Lower lobe of right lung (tissue), 2 donors: ENCODE measurements at regions not wholly inside any gene's neighbourhood (a gene's known extent, or its start where the extent isn't known, plus 50 kb on each side); places are given as distances from the start of the nearest gene placed in this dataset.
"Not testable (repeated sequence)": the region's sequence is repeated elsewhere in the genome, so short reads cannot be mapped to it uniquely, and the experiment has no call there.

Source experiments
- ATAC-seq, 2 donors: fragments of 200-7000 bp; cut with Tn5 transposase; one replicate each; pipeline ENCODE4 v1.9.1; 2020 to 2022; ENCODE audit warnings: mild to moderate bottlenecking in 2 of 2, moderate library complexity in 2 of 2
- DNase-seq: peaks from one replicate; pipeline ENCODE4 v3.0.0-alpha.2; 2020
- H3K27ac ChIP-seq: fragments of 200-600 bp; one replicate; pipeline ENCODE4 v1.8.0; 2022
- H3K27me3 ChIP-seq: fragments of 200-600 bp; one replicate; pipeline ENCODE4 v1.8.0; 2022; ENCODE audit warnings: low read depth
- H3K36me3 ChIP-seq: fragments of 200-600 bp; one replicate; pipeline ENCODE4 v1.8.0; 2022; ENCODE audit warnings: mild to moderate bottlenecking
- H3K4me1 ChIP-seq: fragments of 200-600 bp; one replicate; pipeline ENCODE4 v1.8.0; 2022
- H3K4me3 ChIP-seq: fragments of 200-600 bp; one replicate; pipeline ENCODE4 v1.8.0; 2022; ENCODE audit warnings: mild to moderate bottlenecking
- H3K9me3 ChIP-seq: fragments of 200-600 bp; one replicate; pipeline ENCODE4 v1.8.0; 2022
- intact Hi-C: fragments of 100-400 bp; cut with DNase I; formaldehyde crosslinking; loops from one replicate; pipeline ENCODE4 v1.11.0; 2022
- TF ChIP-seq, protein P1 (sequence below): fragments of 200-600 bp; IDR thresholded peaks from one replicate; pipeline ENCODE4 v1.8.0; 2022; ENCODE audit warnings: antibody characterized with exemption, mild to moderate bottlenecking
- donor health status: DM: no; HTN: yes; CAD: no; lungs with severe emphysema.

DNA sequence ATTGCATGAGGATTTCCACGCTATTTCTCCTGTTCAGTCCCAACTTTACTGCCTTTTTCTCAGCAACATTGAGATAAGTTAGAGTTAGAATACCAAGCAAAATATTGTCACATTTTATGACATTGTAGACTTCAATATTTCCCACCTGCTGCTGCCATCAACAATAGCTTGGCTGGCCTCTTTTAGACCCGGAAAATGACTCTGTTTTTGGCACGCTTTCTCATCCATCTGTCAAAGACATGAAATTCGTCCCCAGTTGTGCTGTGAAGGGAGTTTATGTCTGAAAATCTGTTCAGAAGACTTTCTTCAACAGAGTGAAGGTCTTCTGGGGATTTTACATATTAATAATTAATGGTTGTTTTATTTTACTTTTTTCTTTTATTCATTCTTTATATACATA is 857.3 kb downstream of the FRK start:
- H3K9me3 ChIP-seq, result no peaks in the 10 kb centered on the region
- H3K27me3 ChIP-seq, result no peaks in the 10 kb centered on the region
- no peak for DNase-seq
- ATAC-seq, result no peak
- H3K36me3 ChIP-seq, result no peaks in the 10 kb centered on the region
- H3K4me1 ChIP-seq, result no peaks in the 10 kb centered on the region
- H3K4me3 ChIP-seq, result no peak overlapping the region
- intact Hi-C loops, result no loop called here
- TF ChIP-seq, protein P1, sequence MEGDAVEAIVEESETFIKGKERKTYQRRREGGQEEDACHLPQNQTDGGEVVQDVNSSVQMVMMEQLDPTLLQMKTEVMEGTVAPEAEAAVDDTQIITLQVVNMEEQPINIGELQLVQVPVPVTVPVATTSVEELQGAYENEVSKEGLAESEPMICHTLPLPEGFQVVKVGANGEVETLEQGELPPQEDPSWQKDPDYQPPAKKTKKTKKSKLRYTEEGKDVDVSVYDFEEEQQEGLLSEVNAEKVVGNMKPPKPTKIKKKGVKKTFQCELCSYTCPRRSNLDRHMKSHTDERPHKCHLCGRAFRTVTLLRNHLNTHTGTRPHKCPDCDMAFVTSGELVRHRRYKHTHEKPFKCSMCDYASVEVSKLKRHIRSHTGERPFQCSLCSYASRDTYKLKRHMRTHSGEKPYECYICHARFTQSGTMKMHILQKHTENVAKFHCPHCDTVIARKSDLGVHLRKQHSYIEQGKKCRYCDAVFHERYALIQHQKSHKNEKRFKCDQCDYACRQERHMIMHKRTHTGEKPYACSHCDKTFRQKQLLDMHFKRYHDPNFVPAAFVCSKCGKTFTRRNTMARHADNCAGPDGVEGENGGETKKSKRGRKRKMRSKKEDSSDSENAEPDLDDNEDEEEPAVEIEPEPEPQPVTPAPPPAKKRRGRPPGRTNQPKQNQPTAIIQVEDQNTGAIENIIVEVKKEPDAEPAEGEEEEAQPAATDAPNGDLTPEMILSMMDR, result no peak
- no peak overlapping the region for H3K27ac ChIP-seq

DNA sequence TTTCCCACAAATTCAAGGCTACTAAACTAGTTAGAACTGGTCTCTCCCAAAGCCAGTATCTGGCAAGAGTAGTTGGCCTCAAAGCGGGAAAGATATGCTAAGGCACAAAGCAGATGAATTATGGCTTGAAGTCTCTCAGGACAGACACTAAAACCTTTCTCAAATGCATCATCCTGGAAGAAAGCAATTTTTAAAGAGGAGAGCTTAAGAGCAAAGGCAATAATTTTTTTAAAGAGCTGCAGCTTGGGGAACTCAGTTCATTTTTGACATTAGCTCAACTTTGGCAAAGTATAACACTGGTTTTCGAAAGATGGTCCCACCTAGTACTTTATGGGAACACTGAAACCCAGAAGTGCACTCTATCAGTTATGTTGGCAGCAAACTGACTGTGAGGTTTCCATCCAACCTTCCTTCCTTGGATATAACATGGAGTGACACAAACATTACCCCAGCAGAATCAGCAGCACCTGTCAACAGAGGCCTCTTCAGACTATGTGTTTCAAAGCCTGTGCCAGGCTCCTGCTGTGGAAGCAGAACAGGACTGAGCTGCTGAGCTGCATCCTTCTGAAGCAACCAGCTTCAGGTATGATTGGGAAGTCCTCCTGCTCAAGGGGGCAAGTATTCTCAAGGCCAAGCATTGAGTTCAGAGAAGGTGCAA is 852.3 kb upstream of the HS3ST5 start:
- Histone ChIP-seq H3K27me3 (no peaks in the 10 kb centered on the region), H3K36me3 (no peaks in the 10 kb centered on the region), H3K27ac (no peak overlapping the region), H3K4me3 (no peak overlapping the region), H3K4me1 (no peaks in the 10 kb centered on the region), H3K9me3 (no peaks in the 10 kb centered on the region)
- TF ChIP-seq, protein P1, result no peak
- DNase-seq (no peak), ATAC-seq (no peak)
- intact Hi-C loops, result no loop called here

DNA sequence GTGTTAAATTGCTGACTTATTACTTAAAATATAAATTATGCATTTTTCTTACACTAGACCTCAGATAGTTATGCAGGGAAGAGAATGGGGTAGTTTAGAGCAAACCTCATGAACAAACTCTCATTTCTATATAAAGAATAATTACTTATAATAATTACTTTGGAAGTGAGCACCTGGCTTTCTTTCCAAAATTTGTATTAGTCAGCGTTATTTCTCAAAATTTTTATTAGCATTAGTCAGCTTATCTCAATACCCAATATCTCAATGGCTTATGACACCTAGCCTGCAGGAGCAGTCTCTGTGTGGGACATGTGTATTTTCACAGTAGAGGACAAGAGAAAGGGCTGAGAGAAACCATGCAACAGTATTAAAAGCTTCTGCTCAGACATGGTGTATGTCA is 849.2 kb upstream of the HS3ST5 start:
- no peaks in the 10 kb centered on the region for H3K9me3 ChIP-seq
- DNase-seq (no peak), ATAC-seq (no peak)
- H3K4me3 ChIP-seq, result no peak overlapping the region
- H3K4me1 ChIP-seq, result no peaks in the 10 kb centered on the region
- intact Hi-C loops, result no loop called here
- H3K27me3 ChIP-seq, result no peaks in the 10 kb centered on the region
- H3K27ac ChIP-seq, result no peak overlapping the region
- TF ChIP-seq, protein P1, result no peak
- no peaks in the 10 kb centered on the region for H3K36me3 ChIP-seq

DNA sequence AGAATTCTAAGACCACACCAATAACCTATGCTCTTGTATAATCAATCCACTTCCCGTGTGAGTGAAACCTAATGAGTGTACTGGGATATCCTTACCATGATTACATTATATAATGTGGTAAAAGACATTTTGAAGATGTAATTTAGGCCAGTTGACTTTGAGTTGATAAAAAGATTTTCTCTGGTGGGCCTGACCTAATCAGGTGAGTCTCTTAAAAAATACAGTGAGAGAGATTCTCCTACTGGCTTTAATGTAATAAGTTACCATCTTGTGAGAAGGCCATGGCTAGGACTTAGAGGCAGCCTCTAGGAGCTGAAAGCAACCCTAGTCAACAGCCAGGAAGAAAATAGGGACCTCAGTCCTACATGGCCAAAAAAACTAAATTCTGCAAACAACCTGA is 847.7 kb upstream of the HS3ST5 start:
- Histone ChIP-seq H3K27me3 (no peaks in the 10 kb centered on the region), H3K4me1 (no peaks in the 10 kb centered on the region), H3K4me3 (no peak overlapping the region), H3K9me3 (no peaks in the 10 kb centered on the region), H3K27ac (no peak overlapping the region), H3K36me3 (no peaks in the 10 kb centered on the region)
- intact Hi-C loops, result no loop called here
- TF ChIP-seq, protein P1, result no peak
- ATAC-seq (no peak), DNase-seq (no peak)

DNA sequence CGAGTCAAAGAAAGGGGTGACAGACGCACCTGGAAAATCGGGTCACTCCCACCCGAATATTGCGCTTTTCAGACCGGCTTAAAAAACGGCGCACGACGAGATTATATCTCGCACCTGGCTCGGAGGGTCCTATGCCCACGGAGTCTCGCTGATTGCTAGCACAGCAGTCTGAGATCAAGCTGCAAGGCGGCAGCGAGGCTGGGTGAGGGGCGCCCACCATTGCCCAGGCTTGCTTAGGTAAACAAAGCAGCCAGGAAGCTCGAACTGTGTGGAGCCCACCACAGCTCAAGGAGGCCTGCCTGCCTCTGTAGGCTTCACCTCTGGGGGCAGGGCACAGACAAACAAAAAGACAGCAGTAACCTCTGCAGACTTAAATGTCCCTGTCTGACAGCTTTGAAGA is 832.6 kb upstream of the HS3ST5 start:
- H3K36me3 ChIP-seq, DNase-seq, H3K9me3 ChIP-seq, ATAC-seq, H3K27me3 ChIP-seq, intact Hi-C loops, H3K27ac ChIP-seq, H3K4me1 ChIP-seq, H3K4me3 ChIP-seq: not testable (repeated sequence)

DNA sequence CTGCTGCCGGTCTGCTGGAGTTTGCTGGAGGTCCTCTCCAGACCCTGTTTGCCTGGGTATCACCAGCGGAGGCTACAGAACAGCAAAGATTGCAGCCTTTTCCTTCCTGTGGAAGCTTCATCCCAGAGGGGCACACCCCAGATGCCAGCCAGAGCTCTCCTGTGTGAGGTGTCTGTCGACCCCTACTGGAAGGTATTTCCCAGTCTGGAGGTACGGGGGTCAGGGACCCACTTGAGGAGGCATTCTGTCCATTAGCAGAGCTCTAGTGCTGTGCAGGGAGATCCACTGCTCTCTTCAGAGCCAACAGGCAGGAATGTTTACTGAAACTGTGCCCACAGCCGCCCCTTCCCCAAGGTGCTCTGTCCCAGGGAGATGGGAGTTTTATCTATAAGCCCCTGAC is 823.1 kb upstream of the HS3ST5 start:
- H3K4me1 ChIP-seq, H3K9me3 ChIP-seq, H3K27ac ChIP-seq, intact Hi-C loops, DNase-seq, H3K27me3 ChIP-seq, H3K36me3 ChIP-seq, ATAC-seq, H3K4me3 ChIP-seq: not testable (repeated sequence)

DNA sequence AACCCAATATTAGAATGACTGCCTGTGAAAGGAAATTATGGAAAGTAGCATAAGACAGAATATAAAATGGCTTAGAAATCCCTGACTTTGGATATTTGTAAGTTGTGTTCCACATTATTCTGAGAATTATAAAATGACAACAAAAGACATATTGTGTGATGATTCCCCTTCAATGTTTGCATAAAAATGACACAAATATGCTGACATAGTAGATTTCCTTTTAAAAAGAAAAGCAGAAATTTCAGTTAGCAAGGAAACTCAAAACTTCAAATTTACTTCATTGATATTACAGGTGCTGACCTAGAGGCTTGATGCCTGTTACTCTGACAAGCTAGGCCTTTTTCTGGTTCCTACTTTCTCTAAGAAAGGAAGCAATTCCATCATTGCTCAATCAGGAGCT is 816.9 kb upstream of the HS3ST5 start:
- no peaks in the 10 kb centered on the region for H3K27me3 ChIP-seq
- DNase-seq (no peak), ATAC-seq (no peak)
- TF ChIP-seq, protein P1, result no peak
- H3K4me3 ChIP-seq, result no peak overlapping the region
- no peaks in the 10 kb centered on the region for H3K36me3 ChIP-seq
- no peaks in the 10 kb centered on the region for H3K4me1 ChIP-seq
- no peak overlapping the region for H3K27ac ChIP-seq
- intact Hi-C loops, result no loop called here
- H3K9me3 ChIP-seq, result no peaks in the 10 kb centered on the region
